ENCODE measurements at regions not wholly inside any gene's neighbourhood (a gene's known extent, or its start where the extent isn't known, plus 50 kb on each side); places are given as distances from the start of the nearest gene placed in this dataset.

DNA sequence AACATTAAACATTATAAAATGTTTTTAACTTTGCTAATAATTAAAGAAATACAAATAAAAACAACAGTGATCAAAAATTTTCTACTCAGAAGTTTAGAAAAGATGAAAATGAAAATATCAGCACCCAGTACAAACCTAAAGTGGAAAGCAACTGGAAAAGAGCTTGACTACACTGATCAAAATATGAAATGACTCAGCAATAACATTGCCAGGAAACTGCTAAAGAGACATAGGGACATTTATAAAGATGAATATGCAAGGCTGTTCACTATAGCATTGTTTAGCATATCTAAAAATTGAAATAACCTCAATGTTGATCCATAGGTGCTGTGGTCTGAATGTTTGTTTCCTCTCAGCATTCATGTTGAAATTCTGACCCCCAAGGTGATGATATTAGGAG, 88.5 kb upstream of the NOCT start:
- no peak for DNase-seq (ENCODE audit: extremely low read depth, low read depth, low spot score)

DNA sequence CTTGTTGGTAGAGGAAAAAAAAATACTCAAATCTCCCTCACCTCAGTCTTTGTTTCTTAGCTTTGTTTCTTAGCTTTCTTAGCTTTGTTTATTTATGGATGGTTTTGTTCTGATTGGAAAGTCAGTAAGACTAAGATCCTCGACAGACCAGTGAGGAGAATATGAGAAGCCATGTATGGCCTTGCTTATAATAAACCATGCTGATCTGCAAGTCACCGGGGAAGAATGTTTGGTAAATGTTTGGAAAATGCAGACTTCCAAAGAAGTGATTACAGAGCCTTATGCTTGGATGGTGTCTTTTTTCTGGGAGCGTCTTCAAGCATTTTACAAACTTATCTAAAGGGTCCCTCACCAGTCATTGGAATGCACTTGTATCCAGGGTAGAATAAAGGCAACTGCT, 90.1 kb upstream of the NOCT start:
- no peak for DNase-seq (ENCODE audit: extremely low read depth, low read depth, low spot score)

DNA sequence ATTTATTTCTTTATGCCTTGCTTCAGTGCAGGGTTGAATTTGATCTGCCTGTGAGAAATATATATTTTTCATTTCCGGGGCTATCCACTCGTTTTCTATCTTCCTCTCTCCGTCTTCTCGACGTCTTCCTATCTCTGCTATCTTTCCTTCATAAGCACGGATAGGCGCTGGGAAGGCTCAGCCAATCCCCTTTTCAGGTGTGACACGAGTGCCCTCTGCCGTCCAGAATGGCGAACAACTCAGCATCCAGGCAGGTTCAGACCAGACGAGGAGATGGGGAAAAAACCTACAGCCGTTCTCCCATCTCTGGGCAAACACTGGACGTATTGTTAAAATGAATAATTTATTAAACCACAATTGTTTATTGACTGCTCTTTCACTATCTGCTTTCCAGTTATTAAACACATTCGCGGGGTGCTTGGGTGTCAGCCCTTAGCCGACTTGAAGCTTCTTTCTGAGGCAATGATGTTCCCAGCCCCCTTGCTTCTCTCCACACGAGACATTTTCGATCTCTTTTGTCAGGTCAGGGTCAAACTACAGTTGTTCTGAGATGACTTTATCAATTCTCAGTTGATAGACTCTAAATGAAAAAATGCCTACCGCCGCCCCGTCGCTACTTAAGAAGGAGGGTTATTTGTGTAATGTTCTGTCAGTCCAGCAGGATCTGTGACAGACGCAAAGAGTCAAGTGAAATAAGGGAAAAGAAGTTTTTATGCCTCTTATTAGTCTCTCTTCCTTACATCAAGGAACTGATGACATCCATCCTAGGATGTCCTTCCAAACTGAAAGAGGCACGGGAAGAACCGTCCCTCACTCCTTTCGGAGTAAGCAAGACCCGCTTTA, 96.3 kb upstream of the NOCT start:
- no peak for DNase-seq (ENCODE audit: extremely low read depth, low read depth, low spot score)

DNA sequence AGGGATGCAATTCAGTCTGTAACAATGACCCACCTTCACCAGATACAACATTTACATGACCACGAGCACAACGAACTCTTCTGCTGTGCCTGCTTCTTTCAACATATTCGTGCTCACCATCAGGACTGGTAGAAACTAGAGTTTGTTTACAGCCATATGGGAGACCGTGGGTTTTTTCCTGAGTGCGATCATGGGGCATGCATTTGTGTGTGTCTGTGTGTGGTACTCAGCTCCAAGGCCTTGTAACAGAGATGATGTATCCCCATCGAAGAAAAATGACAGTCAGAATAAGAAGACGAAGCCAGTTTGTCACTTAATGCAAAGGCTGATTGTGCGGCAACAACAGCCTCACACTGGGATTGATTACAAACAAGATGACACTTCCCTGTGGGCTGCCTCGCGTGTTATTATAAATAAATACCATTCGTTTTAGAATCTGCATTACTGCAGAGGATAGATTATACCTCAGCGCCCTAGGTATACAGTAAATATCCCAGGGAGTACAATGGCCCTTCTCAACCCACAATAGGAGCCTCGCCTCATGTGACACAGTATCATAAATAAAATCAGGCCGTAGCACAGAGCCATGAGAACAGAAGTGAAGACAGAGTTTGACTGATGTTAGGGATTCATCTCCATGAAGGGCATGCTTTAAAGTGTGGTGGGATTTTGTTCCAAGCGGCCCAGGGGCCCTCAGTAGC, 97.3 kb upstream of the NOCT start:
- DNase-seq (ENCODE audit: extremely low read depth, low read depth, low spot score): no peak

DNA sequence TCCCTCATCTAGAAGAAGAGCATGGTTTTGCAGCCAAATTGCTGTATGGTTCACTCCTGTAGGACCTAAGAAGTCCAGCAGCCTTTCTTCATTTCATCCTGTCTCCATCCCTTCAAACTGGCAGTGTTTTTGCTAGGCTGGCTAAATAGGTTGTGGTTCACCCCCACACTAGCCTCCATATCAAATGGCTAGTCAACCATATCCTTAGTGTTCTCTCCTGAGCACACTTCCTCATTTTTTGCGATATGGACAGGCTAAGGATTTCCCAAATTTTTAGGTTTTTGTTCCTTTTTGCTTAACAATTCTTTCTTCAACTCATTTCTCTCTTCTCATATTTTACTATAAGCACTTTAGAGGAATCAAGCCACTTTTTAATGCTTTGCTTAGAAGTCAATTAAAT, 98.8 kb upstream of the NOCT start:
- no peak for DNase-seq (ENCODE audit: extremely low read depth, low read depth, low spot score)

- no peak for DNase-seq (ENCODE audit: extremely low read depth, low read depth, low spot score)
Measured at GRCh38 chr4:138915756-138916155, 99.8 kb upstream of the NOCT start.

DNA sequence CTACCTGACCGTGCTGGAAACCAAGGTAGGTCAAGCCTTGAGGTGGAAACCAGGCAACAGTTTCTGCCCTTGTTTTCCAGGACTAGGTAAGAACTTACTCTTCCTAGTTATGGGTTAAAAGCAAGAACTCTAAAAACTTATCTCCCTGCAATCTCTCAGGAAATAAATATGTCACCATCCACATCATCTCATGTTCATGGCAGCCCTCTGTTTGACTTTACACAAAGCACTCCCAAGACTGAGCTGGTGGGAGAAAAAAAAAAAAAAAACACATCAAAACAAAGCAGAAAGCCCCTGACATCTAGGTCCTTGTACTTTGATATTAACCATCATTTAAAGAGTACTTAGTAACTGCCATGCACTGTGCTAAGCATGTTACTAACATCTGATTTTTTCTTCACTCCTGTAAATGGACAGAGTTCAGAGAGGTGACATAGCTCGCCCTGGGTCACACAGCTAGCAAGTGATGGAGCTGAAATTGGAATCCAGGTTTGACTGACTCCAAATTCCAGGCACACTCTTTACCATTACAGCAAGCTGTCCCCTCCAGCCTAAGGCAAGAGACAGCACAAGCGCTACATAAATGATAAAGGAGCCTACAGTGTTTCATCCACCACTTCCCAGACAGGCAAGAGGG, 102.8 kb upstream of the NOCT start:
- no peak for DNase-seq (ENCODE audit: extremely low read depth, low read depth, low spot score)

DNA sequence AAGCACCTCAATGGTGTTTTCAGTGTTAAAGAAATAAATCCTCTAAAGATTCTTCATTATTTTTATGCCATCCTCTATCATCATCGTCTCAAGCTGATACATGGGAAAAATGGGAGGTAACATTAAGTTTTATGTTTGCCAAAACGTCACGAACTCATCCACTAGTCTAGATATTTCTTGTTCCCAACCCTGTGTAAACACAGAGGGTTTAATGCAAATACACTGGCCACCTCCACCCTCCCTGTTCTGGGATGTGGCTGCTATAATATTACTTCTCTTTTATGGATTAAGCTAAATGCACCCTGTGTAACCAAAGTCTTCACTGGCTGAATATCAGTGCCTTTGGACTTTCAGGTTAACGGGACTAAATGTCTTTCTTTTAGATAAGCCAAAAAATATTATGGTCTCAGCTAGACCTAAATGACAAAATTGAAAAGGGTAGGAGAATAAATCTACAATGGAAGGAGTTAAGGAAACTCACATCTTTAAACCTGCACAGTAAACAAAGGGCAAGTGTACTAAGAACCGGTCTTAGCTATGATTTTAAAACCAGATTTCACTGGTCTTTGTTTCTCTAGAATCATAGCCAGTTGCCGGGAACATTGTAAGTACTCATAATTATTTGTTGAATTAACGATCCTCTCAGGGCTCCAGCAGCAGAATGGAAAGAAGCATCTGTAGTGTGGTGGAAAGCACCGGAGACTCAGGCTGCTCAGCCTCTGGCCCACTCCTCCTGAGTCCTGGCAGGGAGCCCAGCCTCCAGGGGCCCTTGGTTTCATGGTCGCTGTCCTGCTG, 103.5 kb upstream of the NOCT start:
- DNase-seq (ENCODE audit: extremely low read depth, low read depth, low spot score): no peak

GRCh38 chr4:138910914-138911336, 104.7 kb upstream of the NOCT start:
- DNase-seq (ENCODE audit: extremely low read depth, low read depth, low spot score): peak; percentile 98

DNA sequence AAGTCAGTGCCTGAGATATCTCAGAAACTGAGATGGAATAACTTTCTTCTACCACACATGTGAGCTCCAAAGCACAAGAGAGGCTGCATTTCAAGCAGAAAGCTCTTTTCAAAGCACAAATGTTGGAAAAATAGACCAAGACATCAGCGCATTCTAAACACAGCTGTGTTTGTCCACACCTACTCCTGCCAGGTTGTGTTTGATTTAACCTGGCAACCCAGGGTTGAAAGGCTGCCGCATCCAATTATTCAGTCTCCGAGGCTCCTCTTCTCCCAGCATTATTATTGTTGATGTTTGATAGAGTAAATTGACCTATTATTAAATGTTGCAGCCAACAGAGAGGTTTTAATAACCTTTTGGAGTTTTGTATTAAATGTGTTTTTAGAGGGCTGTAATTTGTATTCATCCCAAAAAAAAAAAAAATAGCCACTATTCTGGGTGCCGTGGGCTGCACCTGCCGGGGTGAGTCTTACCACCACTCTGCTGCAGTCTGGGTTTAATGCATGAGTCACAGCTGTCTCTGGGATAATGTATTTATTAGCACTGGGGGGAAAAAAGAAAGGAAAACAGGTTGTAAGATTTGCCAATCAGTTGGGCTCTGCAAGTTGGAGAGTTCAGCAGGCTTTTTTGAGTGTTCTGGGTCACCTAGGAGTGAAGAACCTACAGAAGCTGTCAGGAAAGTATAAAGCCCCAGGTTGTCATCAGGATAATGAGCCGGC, 105.2 kb upstream of the NOCT start:
- no peak for DNase-seq (ENCODE audit: extremely low read depth, low read depth, low spot score)

DNA sequence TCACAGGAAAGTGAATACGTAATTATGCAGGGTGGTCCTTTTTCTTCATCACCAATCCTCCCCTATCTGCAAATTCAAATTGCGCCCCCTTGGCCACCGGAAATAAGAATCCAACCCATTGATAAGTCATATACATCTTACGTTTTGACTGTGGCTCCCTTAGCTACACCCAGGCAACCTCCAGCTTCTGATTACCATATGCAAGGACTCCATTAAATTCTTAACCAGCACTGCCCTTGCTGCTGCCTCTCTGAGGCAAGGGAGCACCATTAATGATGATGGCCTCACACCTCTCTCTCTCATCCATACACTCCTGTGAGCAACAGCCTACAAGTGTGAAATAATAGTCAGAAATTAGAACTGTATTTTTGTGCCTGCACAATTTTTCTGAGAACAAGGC, 106.0 kb upstream of the NOCT start:
- DNase-seq (ENCODE audit: extremely low read depth, low read depth, low spot score): no peak

DNA sequence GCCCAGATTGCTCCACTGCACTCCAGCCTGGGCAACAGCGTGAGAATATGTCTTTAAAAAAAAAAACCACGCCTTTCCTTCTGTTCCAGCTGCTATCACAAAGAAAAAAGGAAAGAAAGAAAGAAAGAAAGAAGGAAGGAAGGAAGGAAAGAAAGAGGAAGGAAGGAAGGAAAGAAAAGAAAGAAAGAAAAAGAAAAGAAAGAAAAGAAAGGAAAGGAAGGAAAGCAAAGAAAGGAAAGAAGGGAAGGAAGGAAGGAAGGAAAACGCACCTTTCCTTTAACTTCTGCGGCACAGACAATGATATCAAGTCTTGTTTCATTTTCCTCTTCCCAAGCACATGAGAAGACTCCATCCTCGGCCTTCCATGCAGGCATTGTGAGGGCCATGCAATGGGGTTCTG, 107.4 kb upstream of the NOCT start:
- no peak for DNase-seq (ENCODE audit: extremely low read depth, low read depth, low spot score)

DNA sequence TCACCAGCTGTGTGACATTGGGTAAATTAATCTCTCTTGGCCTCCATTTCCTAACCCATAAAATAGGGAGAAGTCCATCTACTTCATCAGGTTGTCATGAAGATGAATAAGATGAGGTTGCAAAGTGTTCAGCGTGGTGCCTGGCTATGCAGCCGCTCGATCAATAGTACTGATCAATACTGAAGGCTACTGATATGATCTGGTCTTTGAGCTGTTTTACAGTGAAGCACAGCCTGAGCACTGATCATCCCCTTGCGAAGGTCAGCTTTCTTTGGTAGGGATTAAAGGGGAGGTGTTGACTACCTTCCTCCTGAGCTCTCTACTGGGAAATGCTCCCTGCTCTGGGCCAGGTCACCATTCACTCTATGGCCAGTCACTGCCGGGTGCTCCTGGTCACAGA, 108.4 kb upstream of the NOCT start:
- DNase-seq (ENCODE audit: extremely low read depth, low read depth, low spot score): no peak

GRCh38 chr4:138904793-138905192, 110.8 kb upstream of the NOCT start:
- no peak for DNase-seq (ENCODE audit: extremely low read depth, low read depth, low spot score)

- DNase-seq (ENCODE audit: extremely low read depth, low read depth, low spot score): no peak
Measured at GRCh38 chr4:138903185-138903584, 112.4 kb upstream of the NOCT start.

DNA sequence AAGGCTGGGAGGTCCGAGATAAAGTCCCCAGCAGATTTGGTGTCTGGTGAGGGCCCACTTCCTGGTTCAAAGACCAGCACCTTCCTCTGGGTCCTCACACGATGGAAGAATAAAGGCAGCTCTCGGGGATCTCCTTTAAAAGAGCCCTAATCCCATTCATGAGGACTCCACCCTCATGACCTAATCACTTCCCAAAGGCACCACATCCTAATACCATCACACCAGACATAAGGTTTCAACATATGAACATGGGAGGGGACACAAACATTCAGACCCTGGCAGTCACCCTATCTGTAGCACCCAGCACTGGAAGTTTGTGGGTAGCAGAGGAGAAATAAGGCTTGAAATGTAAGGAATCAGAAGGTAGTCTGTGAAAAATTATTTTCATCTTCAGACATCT, 112.9 kb upstream of the NOCT start:
- DNase-seq (ENCODE audit: extremely low read depth, low read depth, low spot score): no peak

GRCh38 chr4:138901177-138901576, 114.4 kb upstream of the NOCT start:
- DNase-seq (ENCODE audit: extremely low read depth, low read depth, low spot score): no peak

DNA sequence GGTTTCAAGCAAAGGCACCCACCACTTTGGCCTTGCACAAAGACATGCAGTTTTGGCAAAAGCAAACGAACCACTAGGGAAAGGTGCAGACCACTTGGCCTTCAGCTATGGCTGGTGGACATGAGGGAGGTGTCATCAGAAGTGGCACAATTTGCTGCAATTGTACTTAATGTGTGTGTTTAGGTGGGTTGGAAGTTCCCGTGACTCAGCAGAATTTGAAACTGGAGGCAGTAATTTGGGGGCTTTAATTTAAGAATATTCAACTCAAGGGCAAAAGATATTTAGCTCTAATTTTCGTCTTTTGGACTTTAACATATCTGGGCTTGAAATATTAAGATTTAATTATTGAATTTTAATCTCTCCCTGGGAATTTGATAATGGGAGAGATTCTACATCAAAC, 115.6 kb upstream of the NOCT start:
- DNase-seq (ENCODE audit: extremely low read depth, low read depth, low spot score): no peak

DNA sequence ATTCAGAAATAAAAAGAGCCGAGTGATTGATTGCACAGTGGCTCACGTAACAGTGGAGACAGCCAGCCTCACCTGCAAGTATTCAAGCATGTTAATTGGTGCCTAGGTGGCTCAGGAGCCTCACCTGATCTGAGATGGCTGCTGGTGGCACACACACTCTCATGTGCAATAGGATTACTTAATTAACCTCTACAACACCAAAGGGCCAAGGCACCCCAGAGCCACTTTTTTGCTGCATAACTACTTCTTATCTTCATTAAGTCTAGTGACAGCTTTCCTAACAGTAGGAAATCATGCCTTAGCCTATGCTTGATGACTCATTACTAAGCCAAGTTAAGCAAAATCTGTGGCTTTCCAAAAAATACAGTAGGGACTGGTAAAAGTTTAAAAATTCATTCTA, 117.3 kb upstream of the NOCT start:
- no peak for DNase-seq (ENCODE audit: extremely low read depth, low read depth, low spot score)

- no peak for DNase-seq (ENCODE audit: extremely low read depth, low read depth, low spot score)
Measured at GRCh38 chr4:138897811-138898226, 117.8 kb upstream of the NOCT start.
